Esophagus muscularis mucosa (tissue), 4 donors: ENCODE measurements at regions not wholly inside any gene's neighbourhood (a gene's known extent, or its start where the extent isn't known, plus 50 kb on each side); places are given as distances from the start of the nearest gene placed in this dataset.

Experiments used
- CTCF ChIP-seq, 3 experiments: fragments of 200-600 bp in 2 of 3; fragments of 450-650 bp in 1 of 3; sonication (generic) in 2 of 3; IDR thresholded peaks; one replicate each; pipeline ENCODE4 v1.5.1; 2017 to 2019; ENCODE audit warnings: antibody characterized with exemption in 3 of 3, mild to moderate bottlenecking in 2 of 3, moderate library complexity in 1 of 3
- EP300 ChIP-seq: sonication (generic); formaldehyde crosslinking; IDR thresholded peaks from one replicate; pipeline ENCODE4 v1.6.1; 2017; ENCODE audit warnings: antibody characterized with exemption
- POLR2A ChIP-seq: fragments of 450-650 bp; IDR thresholded peaks from one replicate; pipeline ENCODE4 v1.6.1; 2017; ENCODE audit warnings: antibody characterized with exemption, moderate library complexity, mild to moderate bottlenecking, low read depth
- POLR2AphosphoS5 ChIP-seq, 2 donors: sonication (generic); formaldehyde crosslinking; IDR thresholded peaks; one replicate each; pipeline ENCODE4 v1.6.1; 2017; ENCODE audit warnings: antibody characterized with exemption in 2 of 2

- no peak for TF ChIP-seq CTCF (IDR thresholded peaks at IDR 0.05)
- no peak for TF ChIP-seq POLR2A
- no peak for TF ChIP-seq EP300
- TF ChIP-seq POLR2AphosphoS5 (IDR thresholded peaks at IDR 0.05), result no peak
These were observed 132.3 kb upstream of the PELI1 start for GRCh38 chr2:64276417-64277095.
